H9 (cell line): ENCODE measurements at regions not wholly inside any gene's neighbourhood (a gene's known extent, or its start where the extent isn't known, plus 50 kb on each side); places are given as distances from the start of the nearest gene placed in this dataset.

Source experiments
- DNase-seq: peaks from one replicate; pipeline ENCODE4 v3.0.0-alpha.2; 2017
- H2AFZ ChIP-seq: one replicate; pipeline ENCODE4 v1.6.1; 2013; ENCODE audit warnings: mild to moderate bottlenecking, low read length, control low read depth, moderate library complexity
- H2AK5ac ChIP-seq: 2 replicates; pipeline ENCODE4 v1.6.1; 2013; ENCODE audit warnings: low read length, control low read depth, mixed read lengths; ENCODE audit not compliant: insufficient read length
- H2BK120ac ChIP-seq: one replicate; pipeline ENCODE4 v1.6.1; 2013; ENCODE audit warnings: low read depth, mild to moderate bottlenecking, low read length, control low read depth, inconsistent platforms; ENCODE audit not compliant: poor library complexity, severe bottlenecking
- H2BK12ac ChIP-seq: 2 replicates; pipeline ENCODE4 v1.6.1; 2013; ENCODE audit warnings: low read length, control low read depth, mixed read lengths, low read depth; ENCODE audit not compliant: insufficient read length
- H2BK15ac ChIP-seq: 2 replicates; pipeline ENCODE4 v1.6.1; 2013; ENCODE audit warnings: low read depth, low read length, control low read depth
- H2BK20ac ChIP-seq: one replicate; pipeline ENCODE4 v1.6.1; 2013; ENCODE audit warnings: low read depth, mild to moderate bottlenecking, low read length, control low read depth, inconsistent platforms; ENCODE audit not compliant: poor library complexity, severe bottlenecking
- H2BK5ac ChIP-seq: 2 replicates; pipeline ENCODE4 v1.6.1; 2013; ENCODE audit warnings: low read length, control low read depth, mixed read lengths; ENCODE audit not compliant: insufficient read length
- H3K14ac ChIP-seq: 2 replicates; pipeline ENCODE4 v1.6.1; 2013; ENCODE audit warnings: low read length, control low read depth; ENCODE audit not compliant: insufficient read depth
- H3K18ac ChIP-seq: 2 replicates; pipeline ENCODE4 v1.6.1; 2013; ENCODE audit warnings: low read depth, mild to moderate bottlenecking, mixed read lengths, low read length, control low read depth; ENCODE audit not compliant: insufficient read length
- H3K23ac ChIP-seq: 2 replicates; pipeline ENCODE4 v1.6.1; 2013; ENCODE audit warnings: low read length, control low read depth, mixed read lengths, low read depth; ENCODE audit not compliant: insufficient read length
- H3K23me2 ChIP-seq: 2 replicates; pipeline ENCODE4 v1.6.1; 2013; ENCODE audit warnings: low read depth, mild to moderate bottlenecking, mixed read lengths, low read length, control low read depth; ENCODE audit not compliant: insufficient read length, poor library complexity, severe bottlenecking
- H3K27ac ChIP-seq: 2 replicates; pipeline ENCODE4 v1.5.1; 2013; ENCODE audit warnings: low read length, control low read depth, mixed read lengths, low read depth; ENCODE audit not compliant: insufficient read length
- H3K27me3 ChIP-seq: 2 replicates; pipeline ENCODE4 v1.6.1; 2013; ENCODE audit warnings: low read length, control low read depth, inconsistent platforms; ENCODE audit not compliant: insufficient read depth
- H3K4ac ChIP-seq: 2 replicates; pipeline ENCODE4 v1.6.1; 2013; ENCODE audit warnings: low read depth, mild to moderate bottlenecking, control low read depth, inconsistent platforms, low read length, moderate library complexity
- H3K4me1 ChIP-seq: 2 replicates; pipeline ENCODE4 v1.6.1; 2013; ENCODE audit warnings: low read length, control low read depth, inconsistent platforms; ENCODE audit not compliant: insufficient read depth
- H3K4me2 ChIP-seq: 2 replicates; pipeline ENCODE4 v1.6.1; 2013; ENCODE audit warnings: low read length, control low read depth, mixed read lengths; ENCODE audit not compliant: insufficient read length, insufficient read depth
- H3K56ac ChIP-seq: 2 replicates; pipeline ENCODE4 v1.6.1; 2013; ENCODE audit warnings: low read depth, mild to moderate bottlenecking, mixed read lengths, low read length, control low read depth; ENCODE audit not compliant: insufficient read length
- H3K79me1 ChIP-seq: 2 replicates; pipeline ENCODE4 v1.6.1; 2013; ENCODE audit warnings: low read depth, mild to moderate bottlenecking, moderate library complexity, low read length, control low read depth, inconsistent platforms; ENCODE audit not compliant: insufficient read depth, poor library complexity, severe bottlenecking
- H3K79me2 ChIP-seq: 2 replicates; pipeline ENCODE4 v1.6.1; 2013; ENCODE audit warnings: low read length, control low read depth, inconsistent platforms; ENCODE audit not compliant: insufficient read depth
- H3K9ac ChIP-seq: 2 replicates; pipeline ENCODE4 v1.6.1; 2013; ENCODE audit warnings: low read length, control low read depth, mixed read lengths; ENCODE audit not compliant: insufficient read length; ENCODE audit errors: extremely low read depth
- H3K9me3 ChIP-seq: one replicate; pipeline ENCODE4 v1.6.1; 2013; ENCODE audit warnings: low read depth, low read length, inconsistent platforms; ENCODE audit not compliant: control insufficient read depth
- H3T11ph ChIP-seq: one replicate; pipeline ENCODE4 v1.6.1; 2013; ENCODE audit warnings: mild to moderate bottlenecking, low read length, control low read depth, inconsistent platforms
- H4K20me1 ChIP-seq: one replicate; pipeline ENCODE4 v1.6.1; 2013; ENCODE audit not compliant: control insufficient read depth, insufficient read length, insufficient read depth
- H4K5ac ChIP-seq: 2 replicates; pipeline ENCODE4 v1.6.1; 2013; ENCODE audit warnings: low read depth, mild to moderate bottlenecking, mixed read lengths, low read length, control low read depth; ENCODE audit not compliant: insufficient read length
- H4K8ac ChIP-seq: replicated peaks from 2 replicates; pipeline ENCODE4 v1.6.1; 2013; ENCODE audit warnings: low read length, control low read depth, mixed read lengths, low read depth; ENCODE audit not compliant: insufficient read length
- H4K91ac ChIP-seq: 2 replicates; pipeline ENCODE4 v1.6.1; 2013; ENCODE audit warnings: low read depth, mild to moderate bottlenecking, moderate library complexity, mixed read lengths, low read length, control low read depth; ENCODE audit not compliant: insufficient read length
- H3K27ac Mint-ChIP-seq, 3 experiments: 2 replicates in 2 of 3; 3 replicates in 1 of 3; pipeline ENCODE4 v1.8.0; 2020 to 2021; ENCODE audit warnings: mixed read lengths in 3 of 3, mild to moderate bottlenecking in 1 of 3, moderate library complexity in 1 of 3
- H3K27me3 Mint-ChIP-seq: 2 replicates; pipeline ENCODE4 v1.8.0; 2021; ENCODE audit warnings: low read depth, mild to moderate bottlenecking, moderate library complexity, mixed read lengths
- H3K36me3 Mint-ChIP-seq, 3 experiments: 2 replicates in 2 of 3; 3 replicates in 1 of 3; pipeline ENCODE4 v1.8.0; 2020 to 2021; ENCODE audit warnings: low read depth in 3 of 3, mixed read lengths in 3 of 3; ENCODE audit not compliant: insufficient read depth in 1 of 3
- H3K4me1 Mint-ChIP-seq, 2 experiments: 2 replicates each; pipeline ENCODE4 v1.8.0; 2020; ENCODE audit warnings: mixed read lengths in 2 of 2
- H3K4me3 Mint-ChIP-seq, 2 experiments: 2 replicates in 1 of 2; 3 replicates in 1 of 2; pipeline ENCODE4 v1.8.0; 2020 to 2021; ENCODE audit warnings: mild to moderate bottlenecking in 2 of 2, mixed read lengths in 2 of 2, moderate library complexity in 1 of 2
- H3K9me3 Mint-ChIP-seq, 2 experiments: 2 replicates in 1 of 2; 3 replicates in 1 of 2; pipeline ENCODE4 v1.8.0; 2020; ENCODE audit warnings: mild to moderate bottlenecking in 2 of 2, mixed read lengths in 2 of 2, moderate library complexity in 1 of 2
- CTCF ChIP-seq: fragments of 200-600 bp; sonication (generic); conservative IDR thresholded peaks from 3 replicates; pipeline ENCODE4 v1.8.0; 2021; ENCODE audit warnings: antibody characterized with exemption, mild to moderate bottlenecking
- WGBS: extraction: QIAGEN DNeasy Blood & Tissue Kit; methylation state at CpG from one replicate; pipeline ENCODE4 v1.1.7; 2013; ENCODE audit warnings: missing lambda C conversion rate, low lambda C conversion rate, mixed read lengths; ENCODE audit not compliant: insufficient read length; ENCODE audit errors: extremely low coverage; 5-methylcytosine and 5-hydroxymethylcytosine counted together

- no peaks in the 10 kb centered on the region for H3K23me2 ChIP-seq
- H3K36me3 Mint-ChIP-seq = peaks cover 1 to 9% (median 7%) of the 10 kb centered on the region in 3 experiments; a peak in 4 of 7 replicates
- H3K9me3 Mint-ChIP-seq = peaks cover 69 to 75% of the 10 kb centered on the region in 2 experiments
- H3K14ac ChIP-seq = no peak overlapping the region
- H2BK20ac ChIP-seq = no peak overlapping the region
- H3K9me3 ChIP-seq = peaks cover 19% of the 10 kb centered on the region
- H2AK5ac ChIP-seq = no peak overlapping the region
- H3K4me3 Mint-ChIP-seq = no peak overlapping the region
- H3K27me3 ChIP-seq = no peaks in the 10 kb centered on the region
- no peaks in the 10 kb centered on the region for H3K79me1 ChIP-seq
- no peak overlapping the region for H3K23ac ChIP-seq
- no peak overlapping the region for H3K4ac ChIP-seq
- H3K56ac ChIP-seq = no peak overlapping the region
- H4K8ac ChIP-seq = no peak overlapping the region
- no peak overlapping the region for H2BK5ac ChIP-seq
- H3K4me1 Mint-ChIP-seq = no peaks in the 10 kb centered on the region
- H2BK15ac ChIP-seq = no peak overlapping the region
- H3K79me2 ChIP-seq = no peaks in the 10 kb centered on the region
- H2BK12ac ChIP-seq = no peak overlapping the region
- H3K27ac ChIP-seq = no peak overlapping the region
- H3K27me3 Mint-ChIP-seq = no peaks in the 10 kb centered on the region
- H3K18ac ChIP-seq = no peak overlapping the region
- no peak overlapping the region for H3T11ph ChIP-seq
- no peak overlapping the region for H2BK120ac ChIP-seq
- no CpG with 5 or more reads among the region's 5 CpGs for WGBS
- no peak overlapping the region for H4K5ac ChIP-seq
- no peak for TF ChIP-seq CTCF
- DNase-seq = no peak
- H3K27ac Mint-ChIP-seq = no peak overlapping the region
- no peak overlapping the region for H2AFZ ChIP-seq
- no peak overlapping the region for H3K4me2 ChIP-seq
- no peaks in the 10 kb centered on the region for H4K20me1 ChIP-seq
- no peaks in the 10 kb centered on the region for H3K4me1 ChIP-seq
- no peak overlapping the region for H3K9ac ChIP-seq
- H4K91ac ChIP-seq = no peak overlapping the region
These were observed 193.3 kb downstream of the ZC4H2 start for GRCh38 chrX:64782923-64783322.
